A172 (cell line): ENCODE measurements at regions not wholly inside any gene's neighbourhood (a gene's known extent, or its start where the extent isn't known, plus 50 kb on each side); places are given as distances from the start of the nearest gene placed in this dataset.

Experiments
- DNase-seq: peaks from one replicate; pipeline ENCODE4 v3.0.0-alpha.2; 2015; ENCODE audit warnings: low spot score

GRCh38 chr2:237170020-237170419 lies 84.3 kb downstream of the COPS8 start:
- no peak for DNase-seq

- DNase-seq = peak; percentile 89
Observed at GRCh38 chr2:237171396-237171795, 85.7 kb downstream of the COPS8 start.

GRCh38 chr2:237171881-237172280 lies 86.2 kb downstream of the COPS8 start:
- DNase-seq = no peak

- no peak for DNase-seq
Observed at GRCh38 chr2:237177052-237177451, 91.4 kb downstream of the COPS8 start.

GRCh38 chr2:237177986-237178385 lies 92.3 kb downstream of the COPS8 start:
- DNase-seq = no peak

- peak; percentile 67 for DNase-seq
Observed at GRCh38 chr2:237178396-237178795, 92.7 kb downstream of the COPS8 start.

- DNase-seq = no peak
Observed at GRCh38 chr2:237179161-237179560, 93.5 kb downstream of the COPS8 start.

- DNase-seq = no peak
Observed at GRCh38 chr2:237180187-237180586, 94.5 kb downstream of the COPS8 start.

GRCh38 chr2:237180987-237181386 lies 95.3 kb downstream of the COPS8 start:
- no peak for DNase-seq

GRCh38 chr2:237181844-237182243 lies 96.2 kb downstream of the COPS8 start:
- peak; percentile 78 for DNase-seq

GRCh38 chr2:237182422-237183123 lies 96.9 kb downstream of the COPS8 start:
- DNase-seq = no peak

GRCh38 chr2:237184192-237184918 lies 98.7 kb downstream of the COPS8 start:
- peak; percentile 72 for DNase-seq

- no peak for DNase-seq
Observed at GRCh38 chr2:237184919-237185552, 99.3 kb downstream of the COPS8 start.

- no peak for DNase-seq
Observed at GRCh38 chr2:237185553-237185925, 99.8 kb downstream of the COPS8 start.

GRCh38 chr2:237189799-237190198 lies 104.1 kb downstream of the COPS8 start:
- no peak for DNase-seq

GRCh38 chr2:237190966-237191713 lies 105.5 kb downstream of the COPS8 start:
- no peak for DNase-seq

- DNase-seq = no peak
Observed at GRCh38 chr2:237191714-237192081, 106.0 kb downstream of the COPS8 start.

- no peak for DNase-seq
Observed at GRCh38 chr2:237192881-237193280, 107.2 kb downstream of the COPS8 start.

GRCh38 chr2:237193436-237193835 lies 107.7 kb downstream of the COPS8 start:
- DNase-seq = no peak

GRCh38 chr2:237194081-237194480 lies 108.4 kb downstream of the COPS8 start:
- DNase-seq = no peak

GRCh38 chr2:237194906-237195305 lies 109.2 kb downstream of the COPS8 start:
- no peak for DNase-seq

- peak; percentile 72 for DNase-seq
Observed at GRCh38 chr2:237195396-237196120, 109.9 kb downstream of the COPS8 start.
